ENCODE measurements at regions not wholly inside any gene's neighbourhood (a gene's known extent, or its start where the extent isn't known, plus 50 kb on each side); places are given as distances from the start of the nearest gene placed in this dataset.

DNA sequence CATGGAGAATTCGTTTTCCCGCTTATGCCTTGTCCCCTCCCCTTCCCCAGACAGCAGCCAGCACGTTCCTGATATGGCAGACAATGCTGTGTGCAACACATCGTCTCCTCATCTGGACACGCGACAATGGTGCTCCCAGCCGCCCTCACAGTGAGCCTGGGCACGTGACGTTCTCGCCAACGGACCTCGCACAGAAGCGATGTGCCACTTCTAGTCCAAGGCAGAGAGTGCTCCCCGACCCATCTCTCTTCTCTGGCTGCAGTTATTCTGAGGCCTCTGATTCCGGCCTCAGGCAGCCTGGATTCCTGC lies 505.4 kb downstream of the EIPR1 start:
- TF ChIP-seq, protein P1, sequence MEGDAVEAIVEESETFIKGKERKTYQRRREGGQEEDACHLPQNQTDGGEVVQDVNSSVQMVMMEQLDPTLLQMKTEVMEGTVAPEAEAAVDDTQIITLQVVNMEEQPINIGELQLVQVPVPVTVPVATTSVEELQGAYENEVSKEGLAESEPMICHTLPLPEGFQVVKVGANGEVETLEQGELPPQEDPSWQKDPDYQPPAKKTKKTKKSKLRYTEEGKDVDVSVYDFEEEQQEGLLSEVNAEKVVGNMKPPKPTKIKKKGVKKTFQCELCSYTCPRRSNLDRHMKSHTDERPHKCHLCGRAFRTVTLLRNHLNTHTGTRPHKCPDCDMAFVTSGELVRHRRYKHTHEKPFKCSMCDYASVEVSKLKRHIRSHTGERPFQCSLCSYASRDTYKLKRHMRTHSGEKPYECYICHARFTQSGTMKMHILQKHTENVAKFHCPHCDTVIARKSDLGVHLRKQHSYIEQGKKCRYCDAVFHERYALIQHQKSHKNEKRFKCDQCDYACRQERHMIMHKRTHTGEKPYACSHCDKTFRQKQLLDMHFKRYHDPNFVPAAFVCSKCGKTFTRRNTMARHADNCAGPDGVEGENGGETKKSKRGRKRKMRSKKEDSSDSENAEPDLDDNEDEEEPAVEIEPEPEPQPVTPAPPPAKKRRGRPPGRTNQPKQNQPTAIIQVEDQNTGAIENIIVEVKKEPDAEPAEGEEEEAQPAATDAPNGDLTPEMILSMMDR (IDR thresholded peaks at IDR 0.05 in 8 of 11, conservative IDR thresholded peaks at IDR 0.05 in 3 of 11), result no peak
- TF ChIP-seq POLR2AphosphoS5 (IDR thresholded peaks at IDR 0.05) (no peak), POLR2A (IDR thresholded peaks at IDR 0.05) (no peak)

Measured in spleen (tissue), 7 donors.